Tongue (tissue), 1 donor: ENCODE measurements at regions not wholly inside any gene's neighbourhood (a gene's known extent, or its start where the extent isn't known, plus 50 kb on each side); places are given as distances from the start of the nearest gene placed in this dataset.
A peak's percentile ranks its signal among the peaks of the same experiment; 100 is the strongest.

ENCODE experiments used
- DNase-seq: peaks from one replicate; pipeline ENCODE4 v3.0.0-alpha.2; 2015

DNA sequence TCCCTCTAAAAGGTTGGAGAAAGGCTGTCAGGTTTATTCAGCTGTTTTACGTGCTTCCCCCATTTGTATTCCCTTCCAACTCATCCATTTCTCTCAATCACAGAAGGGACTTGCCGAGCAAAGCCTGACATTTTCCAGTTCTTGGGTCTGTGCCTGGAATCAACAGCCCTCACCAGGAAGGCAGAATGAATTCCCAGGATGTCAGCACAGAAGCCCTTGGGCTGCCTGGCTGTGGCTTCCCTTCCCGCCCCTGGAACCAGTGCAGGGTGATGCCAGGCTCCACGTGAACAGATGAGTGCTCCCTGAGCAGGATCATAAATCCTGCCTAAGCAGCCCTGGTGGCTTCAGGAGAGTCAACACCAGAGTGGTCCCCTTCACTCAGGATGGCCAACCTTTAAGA, 86.1 kb upstream of the CD83 start:
- no peak for DNase-seq

DNA sequence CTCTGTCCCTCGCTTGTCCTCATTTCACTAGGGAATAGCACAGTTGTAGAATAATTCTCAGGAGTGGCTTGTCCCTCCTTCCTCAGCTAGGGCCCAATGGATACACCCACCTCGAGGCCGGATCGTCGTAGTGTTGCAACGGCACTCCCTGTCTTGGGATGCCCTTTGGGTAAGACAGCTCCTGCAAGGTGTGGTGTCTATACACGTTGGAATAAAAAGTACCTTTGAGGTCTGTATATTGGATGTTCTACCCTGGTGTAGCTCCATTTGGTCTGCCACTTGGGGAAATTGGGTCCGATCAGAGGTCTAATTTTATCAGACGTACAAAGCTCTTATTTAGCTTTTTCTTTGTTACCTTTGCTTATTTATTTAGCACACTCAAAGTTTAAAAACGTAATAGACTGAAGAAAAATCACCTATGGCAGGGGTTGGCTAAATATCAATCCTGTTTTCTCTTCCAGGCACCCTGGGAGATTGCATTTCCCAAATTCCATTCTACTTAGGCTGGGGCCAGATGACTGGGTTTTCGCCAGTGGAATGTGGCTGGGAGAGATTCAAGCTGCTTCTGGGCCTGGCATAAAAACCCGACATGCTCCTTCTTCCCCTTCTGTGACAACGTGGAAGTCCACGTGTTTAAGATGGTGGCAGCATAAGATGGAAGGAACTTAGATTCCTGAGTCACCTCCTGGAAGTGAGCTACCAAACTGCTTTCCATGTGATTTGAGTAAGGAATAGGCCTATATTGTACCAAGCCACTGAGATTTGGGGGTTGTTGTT, 82.3 kb upstream of the CD83 start:
- no peak for DNase-seq

DNA sequence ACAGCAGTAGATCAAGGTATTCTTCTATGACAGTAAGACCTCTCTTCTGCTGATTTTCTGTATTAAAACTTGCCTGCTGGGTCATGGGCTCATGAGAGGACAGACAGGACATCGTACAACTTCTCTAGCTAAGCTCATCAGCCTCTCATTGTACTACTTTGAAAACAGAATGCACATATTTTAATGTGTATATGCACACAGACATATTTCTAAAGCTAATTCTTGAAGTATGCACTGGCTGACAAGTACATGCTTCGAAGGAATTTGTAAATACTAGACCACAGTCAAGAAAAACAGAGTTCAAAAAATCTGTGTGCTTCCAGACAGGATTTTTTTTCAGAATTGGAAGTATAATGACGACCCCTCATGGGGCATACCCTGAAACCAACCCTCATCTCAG, 81.7 kb upstream of the CD83 start:
- DNase-seq = no peak

DNA sequence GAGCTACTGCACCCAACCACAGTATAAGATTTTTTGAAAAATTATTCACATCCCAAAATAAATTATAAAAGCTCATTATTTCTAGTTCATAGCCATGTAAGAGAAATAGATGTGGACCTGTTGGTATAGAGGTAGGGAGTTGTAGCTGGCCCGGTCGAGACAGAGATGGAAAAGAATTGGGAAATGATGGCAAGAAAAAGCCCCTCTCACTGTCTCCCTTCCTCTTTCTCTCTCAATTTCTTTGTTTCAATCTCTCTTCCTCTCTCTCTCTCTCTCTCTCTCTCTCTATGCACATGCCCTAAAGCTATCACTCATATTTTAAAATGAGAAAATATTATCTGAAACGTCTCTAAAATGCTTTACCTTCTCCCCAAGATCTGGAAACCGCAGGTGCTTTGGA, 80.7 kb upstream of the CD83 start:
- no peak for DNase-seq

DNA sequence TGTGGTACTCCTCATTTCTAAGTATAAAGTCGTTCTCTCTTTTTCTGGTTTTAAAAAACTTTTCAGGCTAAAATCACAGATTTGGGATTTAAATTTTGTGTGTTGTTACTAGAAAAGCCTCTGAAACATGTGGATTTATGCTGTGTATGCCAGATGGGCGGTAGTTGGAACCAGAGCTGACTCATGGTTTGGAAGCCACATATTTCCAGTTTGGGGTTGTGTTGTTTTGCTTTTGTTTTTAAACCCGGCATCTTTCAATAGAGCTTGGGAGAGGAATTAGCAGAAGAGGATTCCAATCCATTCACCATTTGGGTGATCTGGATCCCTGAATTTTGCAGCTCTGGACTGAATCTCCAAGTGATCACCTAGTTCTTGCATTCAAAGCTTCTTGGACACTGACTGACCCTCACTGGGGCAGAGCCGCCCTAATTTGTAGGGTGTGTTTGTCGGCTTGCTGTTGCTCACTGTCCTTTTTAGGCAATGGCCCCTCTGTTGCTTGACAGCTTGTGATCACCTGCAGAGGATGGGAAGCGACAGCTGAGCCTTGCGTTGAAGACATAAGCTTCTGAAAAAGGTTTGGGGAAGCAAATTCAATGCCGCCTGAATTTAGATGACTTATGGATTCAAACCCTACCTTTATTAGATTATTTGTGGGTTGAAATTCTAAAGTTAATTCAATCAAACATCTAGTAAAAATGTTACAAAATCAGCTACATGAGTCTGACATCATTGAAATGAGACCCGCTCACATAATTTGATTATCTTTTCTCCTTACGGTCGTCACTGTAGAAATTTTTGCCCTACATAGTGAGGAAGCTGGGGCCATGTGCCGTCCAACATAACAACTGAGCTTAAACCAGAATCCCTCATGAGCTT, 79.9 kb upstream of the CD83 start:
- peak; percentile 46 for DNase-seq

DNA sequence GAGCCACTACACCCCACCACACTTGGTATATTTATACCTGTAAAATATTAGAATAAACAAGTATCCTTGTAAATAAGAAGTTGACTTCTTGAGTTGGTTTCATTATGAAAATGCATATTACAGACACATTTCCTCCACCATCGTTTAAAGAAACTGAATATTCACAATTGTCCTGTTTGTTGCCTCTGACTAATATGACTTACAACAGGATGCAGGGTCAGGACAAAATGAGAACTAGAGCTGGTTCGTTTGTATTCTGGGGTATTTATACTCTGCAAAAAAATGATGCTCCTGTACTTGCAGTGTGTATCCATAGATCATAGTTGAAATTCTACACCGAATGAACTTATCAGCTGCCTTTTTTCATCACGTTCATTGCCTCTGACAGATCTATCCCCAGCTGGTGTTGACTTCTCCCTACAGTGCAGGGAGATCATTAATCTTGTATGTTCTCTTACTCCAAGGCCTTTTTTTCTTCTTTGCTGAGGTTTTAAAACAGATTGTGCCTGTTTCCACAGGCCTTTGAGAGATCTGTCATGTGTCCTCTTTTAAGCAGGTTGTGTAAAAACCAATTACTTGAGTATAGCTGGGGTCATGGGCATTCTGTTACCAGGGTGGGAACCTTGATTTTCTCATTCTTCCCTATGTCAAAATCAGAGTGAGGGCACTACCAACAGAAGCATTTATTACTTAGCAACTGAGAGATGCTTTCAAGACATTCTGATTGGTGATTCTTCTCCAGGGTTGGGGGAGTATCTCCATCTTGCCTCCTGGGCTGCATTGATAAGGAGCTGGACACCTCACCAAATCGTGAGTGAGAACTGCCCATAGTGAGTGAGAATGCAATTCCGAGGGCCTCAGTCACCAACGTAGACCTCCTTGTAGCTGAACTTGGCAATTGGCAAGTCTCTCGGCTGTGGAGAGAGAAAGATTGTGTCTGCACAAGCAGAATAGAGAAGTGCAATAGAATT, 78.8 kb upstream of the CD83 start:
- peak; percentile 70 for DNase-seq

DNA sequence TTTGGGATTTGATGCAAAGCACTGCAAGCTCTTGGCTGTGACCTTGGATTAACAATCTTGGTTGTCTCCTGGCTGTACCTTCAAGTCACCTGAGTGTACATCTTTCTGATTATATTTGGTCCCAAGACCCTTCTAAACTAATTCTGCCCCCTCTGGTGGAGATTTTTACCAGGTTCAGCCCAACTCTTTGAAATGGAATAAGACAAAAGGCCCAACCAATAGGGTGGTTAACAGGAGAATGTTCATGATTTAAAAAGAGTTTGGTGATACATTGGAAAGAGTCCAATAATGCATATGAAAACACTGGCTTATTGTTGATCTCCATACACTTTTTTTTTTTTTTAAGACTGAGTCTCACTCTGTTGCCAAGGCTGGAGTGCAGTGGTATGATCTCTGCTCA, 77.5 kb upstream of the CD83 start:
- DNase-seq = no peak

DNA sequence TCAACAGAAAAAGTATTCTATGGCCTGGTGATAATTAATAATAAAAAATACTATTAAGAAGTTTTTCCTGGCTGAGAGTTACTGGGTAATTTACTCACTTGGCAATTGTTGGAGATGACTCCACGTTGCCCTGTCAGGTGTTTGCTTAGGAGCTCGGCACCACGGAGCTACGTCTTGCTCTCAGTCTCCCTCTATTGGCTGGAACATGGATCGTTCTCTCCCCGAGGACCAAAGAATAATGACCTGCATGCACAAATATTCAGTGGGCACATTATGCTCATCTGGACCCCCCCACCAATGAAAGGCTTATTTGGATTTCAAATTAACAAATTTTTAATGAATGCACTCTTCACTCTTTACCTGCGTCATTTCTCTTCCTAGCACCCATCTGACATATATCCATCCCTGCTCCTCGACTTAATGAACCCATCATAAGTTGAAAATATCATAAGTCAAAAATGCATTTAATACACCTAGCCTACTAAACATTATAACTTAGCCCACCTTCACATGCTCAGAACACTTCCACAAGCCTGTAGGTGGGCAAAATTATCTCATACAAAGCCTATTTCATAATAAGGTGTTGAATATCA, 71.0 kb upstream of the CD83 start:
- peak; percentile 51 for DNase-seq

DNA sequence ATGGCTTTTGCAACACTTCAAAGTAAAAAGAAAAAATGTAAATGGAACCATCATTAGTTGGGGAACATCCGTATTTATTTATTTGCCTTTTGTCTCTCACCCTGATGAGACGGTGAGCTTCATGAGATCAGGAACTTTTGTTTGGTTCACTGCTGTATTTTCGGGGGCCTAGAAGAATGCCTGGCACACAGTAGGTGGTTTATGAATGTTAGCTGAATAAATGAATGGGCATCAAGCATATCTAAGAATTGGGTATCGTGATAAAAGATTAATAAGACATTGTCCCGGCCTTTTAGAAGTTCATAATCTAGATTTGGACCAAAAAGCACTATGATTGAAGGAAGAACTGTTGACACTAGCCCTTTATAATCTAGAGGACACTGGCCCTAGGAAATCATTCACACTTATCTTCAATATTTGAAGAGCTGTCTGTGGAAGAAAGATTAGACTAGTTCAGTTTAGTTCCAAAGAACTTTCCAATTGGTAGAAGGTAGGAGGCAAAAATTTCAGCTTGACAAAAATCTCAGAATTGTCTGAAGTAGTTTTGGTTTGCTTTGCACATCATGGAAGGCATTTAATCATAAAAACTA, 70.3 kb upstream of the CD83 start:
- DNase-seq = no peak

DNA sequence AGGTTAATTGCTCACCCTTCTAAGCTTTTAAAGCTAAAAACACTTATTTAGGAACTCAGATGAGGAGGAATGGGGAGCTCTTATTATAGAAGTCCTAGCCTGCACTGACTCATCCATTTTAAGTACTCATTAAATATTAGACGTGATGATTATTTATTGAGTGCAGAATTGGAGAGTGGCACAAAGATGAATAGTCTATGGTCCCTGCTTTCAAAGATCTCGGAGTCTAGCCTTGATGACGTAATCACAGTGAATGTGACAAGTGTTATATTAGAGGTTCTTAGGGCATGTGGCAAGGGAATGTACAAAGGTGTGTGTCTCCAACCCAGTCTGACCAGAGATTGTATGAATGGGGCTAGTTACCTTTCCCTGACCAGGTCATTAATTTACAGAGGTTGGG, 68.7 kb upstream of the CD83 start:
- DNase-seq = no peak

DNA sequence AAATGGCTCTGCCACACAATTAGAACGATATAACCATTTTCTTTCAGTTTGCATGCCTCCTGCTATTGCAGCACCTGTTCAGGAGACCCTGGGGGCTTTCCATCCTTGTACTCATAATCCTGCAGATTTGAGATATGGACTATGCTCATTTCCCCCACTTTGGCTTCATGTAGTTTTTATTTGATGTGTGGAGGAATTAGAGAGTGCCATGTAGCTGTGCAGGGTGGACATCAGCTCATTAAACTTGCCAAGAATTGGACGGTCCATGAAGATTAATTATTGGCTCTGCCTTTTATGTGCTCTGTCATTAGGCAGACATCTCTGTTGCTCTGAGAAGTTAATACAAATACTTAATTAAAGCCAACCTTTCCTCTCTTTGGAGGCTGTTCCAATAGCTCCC, 66.2 kb upstream of the CD83 start:
- DNase-seq = no peak

DNA sequence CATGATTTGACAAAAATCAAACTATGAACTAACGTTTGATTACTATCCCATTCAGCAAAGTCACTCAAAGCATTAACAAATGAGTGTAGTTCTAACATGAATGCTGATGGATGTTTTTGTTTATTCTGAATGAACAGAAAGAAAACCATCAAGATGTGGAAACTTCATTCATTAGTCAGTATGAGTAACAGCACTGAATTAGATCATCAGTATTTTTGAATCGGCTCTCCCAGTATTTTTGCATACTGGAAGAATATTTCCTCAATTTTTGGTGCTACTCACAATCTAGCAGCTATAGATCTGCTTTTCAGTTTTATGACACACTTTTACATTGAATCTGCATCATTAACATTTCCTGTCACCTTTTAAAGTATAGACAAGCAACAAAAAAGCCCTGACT, 63.8 kb upstream of the CD83 start:
- DNase-seq = no peak

DNA sequence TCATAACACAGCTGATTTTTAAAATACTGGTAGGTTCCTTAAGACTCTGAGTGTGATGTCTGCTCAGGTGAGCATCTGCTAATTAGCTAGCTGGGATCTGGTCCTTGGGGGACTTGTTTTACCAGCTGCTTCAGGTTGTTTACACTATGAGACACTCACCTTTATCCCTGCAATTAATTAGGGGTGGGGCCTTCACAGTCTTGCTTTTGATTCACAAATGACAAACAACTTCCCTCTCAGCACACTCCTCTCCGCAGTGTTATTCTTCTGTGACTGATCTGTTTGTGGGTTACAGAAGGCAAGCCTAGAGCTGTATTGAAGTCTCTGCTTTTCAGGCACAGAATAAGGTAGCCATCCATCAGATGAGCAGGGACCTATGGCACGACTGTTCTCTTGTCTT, 62.0 kb upstream of the CD83 start:
- DNase-seq = no peak

DNA sequence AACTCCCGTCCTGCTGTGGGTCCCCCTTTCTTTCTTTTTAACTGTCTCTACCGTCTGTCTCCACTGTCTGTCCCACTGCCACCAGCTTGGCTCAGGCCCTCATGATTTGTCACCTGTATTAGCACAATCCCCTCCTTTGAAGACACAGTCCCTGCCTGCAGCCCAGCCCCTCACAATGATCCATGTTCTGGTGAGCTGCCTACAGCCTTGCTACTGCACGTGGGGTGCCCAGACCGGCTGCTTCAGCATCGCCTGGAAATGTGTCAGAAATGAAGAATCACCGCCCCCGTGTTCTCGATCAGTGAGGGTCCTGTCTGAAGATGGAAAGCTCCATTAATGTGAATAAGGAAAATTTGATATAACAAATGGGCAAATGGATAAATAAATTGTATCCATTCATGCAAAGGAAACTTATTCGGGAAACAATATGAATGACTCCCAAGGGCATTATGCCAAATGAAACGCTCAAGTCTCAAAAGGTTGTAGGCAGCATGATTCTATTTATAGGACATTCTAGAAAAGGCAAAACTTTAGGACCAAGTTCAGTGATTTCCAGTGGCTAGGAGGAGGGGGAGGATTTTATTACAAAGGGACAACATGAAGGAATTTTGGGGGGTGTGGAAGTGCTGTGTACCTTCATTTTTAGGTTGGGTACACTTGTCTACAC, 59.4 kb upstream of the CD83 start:
- DNase-seq = no peak

DNA sequence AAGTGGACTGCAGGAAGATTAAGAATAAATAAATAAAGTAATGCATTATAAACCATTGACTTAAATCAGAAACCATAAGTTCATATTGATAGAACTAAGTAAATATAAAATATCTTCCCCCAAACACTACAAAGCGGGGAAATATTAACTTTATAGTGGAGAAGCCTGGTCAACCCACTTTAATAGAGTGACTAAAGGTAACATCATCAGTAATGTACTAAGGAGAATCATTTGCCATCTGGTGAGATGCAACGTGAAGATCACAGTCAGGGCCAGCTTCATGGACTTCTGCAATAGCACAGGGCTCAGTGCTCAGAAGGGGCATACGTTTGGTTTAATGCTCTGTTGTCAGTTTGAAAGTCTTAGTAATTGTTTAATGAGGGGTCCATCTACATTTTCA, 58.8 kb upstream of the CD83 start:
- no peak for DNase-seq

DNA sequence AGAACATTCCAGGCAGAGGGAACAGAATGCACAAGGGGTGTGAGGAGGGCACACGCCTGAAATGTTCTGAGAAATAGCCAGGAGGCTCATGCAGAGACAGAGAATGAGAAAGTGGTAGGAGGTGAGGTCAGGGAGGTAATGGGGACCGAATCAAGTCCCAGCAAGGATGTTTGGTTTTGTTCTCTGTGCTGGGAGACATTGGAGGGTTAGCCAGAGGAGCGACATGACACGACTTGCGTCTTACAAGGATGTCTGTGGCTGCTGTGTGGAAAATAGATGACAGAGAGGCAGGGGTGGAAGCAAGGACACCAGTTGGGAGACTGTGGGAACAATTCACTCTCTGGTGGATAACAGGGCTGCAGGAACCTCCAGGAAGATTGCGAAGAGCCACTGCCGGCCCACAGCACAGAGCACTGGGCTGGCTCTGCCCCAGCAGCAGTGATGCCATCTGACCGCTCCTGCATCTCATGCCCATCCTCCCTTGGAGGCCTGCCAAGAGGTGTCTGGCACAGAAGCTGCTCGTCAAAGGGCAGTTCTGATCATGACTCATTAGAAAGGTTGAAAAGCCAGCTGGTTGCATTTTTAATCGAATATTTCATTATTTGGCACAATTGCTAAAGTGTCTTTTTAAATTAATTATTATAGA, 57.7 kb upstream of the CD83 start:
- DNase-seq = peak; percentile 38

DNA sequence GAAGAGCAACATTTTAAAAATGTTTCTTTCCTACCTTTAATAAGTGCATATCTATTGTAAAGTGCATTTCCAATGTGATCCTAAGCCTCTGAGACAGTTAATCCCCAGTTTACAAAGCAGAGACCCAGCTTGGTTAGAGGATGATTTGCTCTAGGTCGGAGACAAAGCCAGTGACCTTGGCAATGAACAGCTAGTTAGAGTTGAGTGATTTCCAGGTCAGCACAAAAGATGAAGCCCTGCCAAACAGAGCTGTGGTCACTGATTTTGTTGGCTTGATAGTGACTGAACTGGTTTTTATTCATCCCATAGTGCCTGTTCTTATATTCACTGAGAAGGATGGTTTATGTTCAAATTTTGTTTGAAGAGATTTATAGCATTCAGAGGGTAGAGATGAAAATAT, 56.6 kb upstream of the CD83 start:
- no peak for DNase-seq

DNA sequence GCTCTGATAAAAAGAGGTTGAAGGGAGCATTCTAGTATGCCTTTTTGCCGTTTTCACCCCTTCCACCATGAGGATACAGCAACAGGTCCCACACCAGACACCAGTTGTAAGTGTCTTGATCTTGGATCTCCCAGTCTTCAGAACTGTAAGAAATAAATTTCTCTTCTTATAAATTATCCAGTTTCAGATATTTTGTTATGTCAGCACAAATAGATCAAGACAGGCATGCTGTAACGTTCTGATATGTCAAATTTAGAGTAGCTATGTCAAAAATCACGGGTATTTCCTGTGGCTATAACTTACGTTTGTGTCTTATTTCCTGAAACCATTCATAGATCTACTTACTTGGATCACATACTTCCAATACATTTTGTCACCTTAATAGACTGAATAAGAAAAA, 55.9 kb upstream of the CD83 start:
- no peak for DNase-seq

DNA sequence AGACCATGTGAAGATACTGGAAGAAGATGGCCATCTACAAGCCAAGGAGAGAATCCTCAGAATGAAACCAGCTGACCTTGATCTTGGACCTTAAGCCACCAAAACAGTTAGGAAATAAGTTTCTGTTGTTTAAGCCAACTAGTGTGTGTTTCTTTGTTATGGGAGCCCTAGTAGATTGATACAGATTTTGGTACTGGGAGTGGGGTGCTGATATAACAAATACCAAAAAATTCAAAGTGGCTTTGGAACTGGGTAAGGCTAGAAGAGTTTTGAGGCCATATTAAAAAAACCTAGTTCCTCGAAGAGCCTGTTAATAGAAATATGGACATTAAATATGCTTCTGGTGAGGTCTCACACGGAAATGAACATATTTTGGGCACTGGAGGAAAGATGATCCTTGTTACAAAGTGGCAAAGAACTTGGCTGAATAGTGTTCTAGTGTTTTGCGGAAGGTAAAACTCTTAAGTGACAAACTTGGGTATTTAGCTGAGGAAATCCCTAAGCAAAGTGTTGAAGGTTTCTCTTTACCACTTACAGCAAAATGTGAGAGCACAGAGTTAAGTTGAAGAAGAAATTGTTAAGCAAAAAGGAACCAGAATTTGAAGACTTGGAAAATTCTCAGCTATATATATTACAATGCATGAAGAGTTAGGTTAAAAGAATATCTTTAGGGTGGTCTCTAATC, 55.1 kb upstream of the CD83 start:
- DNase-seq = no peak

DNA sequence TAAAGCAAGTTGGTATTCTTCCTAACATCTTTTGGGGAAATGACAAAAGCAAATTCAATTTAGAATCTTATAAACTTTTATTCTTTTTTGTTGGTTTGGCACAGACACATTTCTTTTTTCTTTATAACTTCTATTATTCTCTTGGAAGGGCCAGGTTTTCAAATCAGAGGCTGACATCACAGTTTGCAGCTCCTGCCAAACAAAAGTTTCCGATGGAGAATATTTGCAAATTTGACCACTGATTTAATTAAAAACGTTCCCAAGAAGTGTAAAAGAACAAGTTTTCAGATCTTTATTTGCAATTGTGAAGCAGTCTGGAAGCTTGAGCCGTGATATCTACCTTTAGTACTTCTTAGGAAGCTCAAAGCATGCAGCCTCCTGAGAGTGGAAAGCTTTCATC, 53.8 kb upstream of the CD83 start:
- peak; percentile 22 for DNase-seq
